HEK293 (cell line): ENCODE measurements at regions not wholly inside any gene's neighbourhood (a gene's known extent, or its start where the extent isn't known, plus 50 kb on each side); places are given as distances from the start of the nearest gene placed in this dataset.

ENCODE experiments used
- CTCF ChIP-seq: fragments of 450-650 bp; formaldehyde crosslinking; IDR thresholded peaks from 2 replicates; pipeline ENCODE4 v1.5.1; 2016; ENCODE audit warnings: missing biosample characterization, missing genetic modification characterization
- GLI2 ChIP-seq: fragments of 450-650 bp; formaldehyde crosslinking; IDR thresholded peaks from 2 replicates; pipeline ENCODE4; 2017; ENCODE audit warnings: missing biosample characterization, missing genetic modification characterization, low read depth, borderline replicate concordance
- TCF7L2 ChIP-seq: IDR thresholded peaks from 2 replicates; pipeline ENCODE4 v1.6.1; 2011; ENCODE audit warnings: low read depth, mild to moderate bottlenecking, inconsistent platforms, low read length, moderate library complexity, borderline replicate concordance
- TRIM28 ChIP-seq: IDR thresholded peaks from 2 replicates; pipeline ENCODE4 v1.6.1; 2011; ENCODE audit warnings: low read length, control low read depth, borderline replicate concordance
- ZNF292 ChIP-seq: fragments of 450-650 bp; formaldehyde crosslinking; IDR thresholded peaks from 2 replicates; pipeline ENCODE4 v1.5.1; 2016; ENCODE audit warnings: low read depth, missing biosample characterization, missing genetic modification characterization, borderline replicate concordance
- ZNF311 ChIP-seq: fragments of 450-650 bp; formaldehyde crosslinking; IDR thresholded peaks from 2 replicates; pipeline ENCODE4 v1.5.1; 2017; ENCODE audit warnings: missing biosample characterization, missing genetic modification characterization, borderline replicate concordance
- ZNF362 ChIP-seq: fragments of 450-650 bp; formaldehyde crosslinking; IDR thresholded peaks from 2 replicates; pipeline ENCODE4 v1.5.1; 2016; ENCODE audit warnings: missing biosample characterization, missing genetic modification characterization
- ZNF560 ChIP-seq: fragments of 450-650 bp; formaldehyde crosslinking; IDR thresholded peaks from 2 replicates; pipeline ENCODE4 v1.5.1; 2017; ENCODE audit warnings: missing biosample characterization, missing genetic modification characterization, borderline replicate concordance
- ZNF670 ChIP-seq: fragments of 450-650 bp; formaldehyde crosslinking; IDR thresholded peaks from 2 replicates; pipeline ENCODE4 v1.5.1; 2016; ENCODE audit warnings: missing biosample characterization, missing genetic modification characterization, low read depth
- ZSCAN16 ChIP-seq: fragments of 450-650 bp; formaldehyde crosslinking; IDR thresholded peaks from 2 replicates; pipeline ENCODE4 v1.5.1; 2016; ENCODE audit warnings: missing biosample characterization, missing genetic modification characterization
- ZSCAN18 ChIP-seq: fragments of 450-650 bp; formaldehyde crosslinking; IDR thresholded peaks from 2 replicates; pipeline ENCODE4 v1.5.1; 2016; ENCODE audit warnings: missing biosample characterization, missing genetic modification characterization

- TF ChIP-seq CTCF (tag by site-specific recombination) (no peak), TCF7L2 (no peak), ZSCAN18 (no peak), ZNF670 (tag by site-specific recombination) (no peak), TRIM28 (no peak), ZNF362 (tag by site-specific recombination) (no peak), ZNF311 (no peak), GLI2 (tag by site-specific recombination) (no peak), ZNF292 (tag by site-specific recombination) (no peak), ZSCAN16 (no peak), ZNF560 (tag by site-specific recombination) (no peak)
These were observed 744.7 kb downstream of the TUSC7 start for GRCh38 chr3:117454254-117454653.
